ENCODE measurements at regions not wholly inside any gene's neighbourhood (a gene's known extent, or its start where the extent isn't known, plus 50 kb on each side); places are given as distances from the start of the nearest gene placed in this dataset.

GRCh38 chr4:134078230-134078914, 123.2 kb downstream of the PABPC4L start:
- CTCF ChIA-PET, result no interaction called here
- H3K4me1 ChIP-seq (ENCODE audit: control insufficient read depth, insufficient read depth, low read length), result no peaks in the 10 kb centered on the region
- TF ChIP-seq POLR2AphosphoS5 (IDR thresholded peaks at IDR 0.05; ENCODE audit: low read depth, low read length) (no peak), CTCF (IDR thresholded peaks at IDR 0.05) (no peak), SIN3A (IDR thresholded peaks at IDR 0.05; ENCODE audit: borderline replicate concordance, insufficient read depth, low read depth, low read length) (no peak), TCF7L2 (IDR thresholded peaks at IDR 0.05; ENCODE audit: low read depth, low read length) (no peak), REST (IDR thresholded peaks at IDR 0.05; ENCODE audit: insufficient read depth in 1 of 2, low read depth in 2 of 2, low read length in 1 of 2) (no peak)
- DNase-seq (ENCODE audit: low read depth, low spot score), result no peak
- BruUV-seq (replicated peaks), result no TSS peak
- no peak overlapping the region for H3K27ac ChIP-seq (ENCODE audit: low read length)
- H3K9me3 ChIP-seq (ENCODE audit: control insufficient read depth, insufficient read depth, low read depth, low read length), result no peaks in the 10 kb centered on the region
- intact Hi-C loops (cut with micrococcal nuclease; ENCODE audit: unreplicated experiment), result no loop called here
- ATAC-seq, result no peak
- no peaks in the 10 kb centered on the region for H3K27me3 ChIP-seq (ENCODE audit: control insufficient read depth, insufficient read depth, low read length)
- 0 out of 4 replicates have a peak overlapping the region, but pooled peaks of 1 of the 2 experiments have one; percentile 18 for H3K4me3 ChIP-seq (ENCODE audit: low read depth in 2 of 2, low read length in 2 of 2)
- POLR2A ChIA-PET, result no interaction called here
- in situ Hi-C loops (cut with HindIII; ENCODE audit: low pct_unique_long_range_greater_than_20kb, low sequenced_read_pairs), result no loop called here
- H3K36me3 ChIP-seq (ENCODE audit: control insufficient read depth, insufficient read depth, low read length), result no peaks in the 10 kb centered on the region; the same call in 1 of the 2 replicates

- no peak overlapping the region for H3K27ac ChIP-seq (ENCODE audit: low read length)
- intact Hi-C loops (cut with micrococcal nuclease; ENCODE audit: unreplicated experiment), result no loop called here
- H3K27me3 ChIP-seq (ENCODE audit: control insufficient read depth, insufficient read depth, low read length), result no peaks in the 10 kb centered on the region
- ChIA-PET POLR2A (no interaction called here), CTCF (no interaction called here)
- no peak for TF ChIP-seq SIN3A (IDR thresholded peaks at IDR 0.05; ENCODE audit: borderline replicate concordance, insufficient read depth, low read depth, low read length)
- no peak for TF ChIP-seq CTCF (IDR thresholded peaks at IDR 0.05)
- TF ChIP-seq POLR2AphosphoS5 (IDR thresholded peaks at IDR 0.05; ENCODE audit: low read depth, low read length), result no peak
- no peak for TF ChIP-seq REST (IDR thresholded peaks at IDR 0.05; ENCODE audit: insufficient read depth in 1 of 2, low read depth in 2 of 2, low read length in 1 of 2)
- TF ChIP-seq TCF7L2 (IDR thresholded peaks at IDR 0.05; ENCODE audit: low read depth, low read length), result no peak
- H3K9me3 ChIP-seq (ENCODE audit: control insufficient read depth, insufficient read depth, low read depth, low read length), result no peaks in the 10 kb centered on the region
- no peaks in the 10 kb centered on the region for H3K4me1 ChIP-seq (ENCODE audit: control insufficient read depth, insufficient read depth, low read length)
- no peak for DNase-seq (ENCODE audit: low read depth, low spot score)
- BruUV-seq (replicated peaks), result no TSS peak
- in situ Hi-C loops (cut with HindIII; ENCODE audit: low pct_unique_long_range_greater_than_20kb, low sequenced_read_pairs), result no loop called here
- ATAC-seq, result no peak
- no peak overlapping the region for H3K4me3 ChIP-seq (ENCODE audit: low read depth in 2 of 2, low read length in 2 of 2)
- H3K36me3 ChIP-seq (ENCODE audit: control insufficient read depth, insufficient read depth, low read length), result no peaks in the 10 kb centered on the region; the same call in 1 of the 2 replicates
These were observed 127.9 kb downstream of the PABPC4L start for GRCh38 chr4:134073711-134074110.

Measured in Panc1 (cell line).